SK-N-MC (cell line): ENCODE measurements at regions not wholly inside any gene's neighbourhood (a gene's known extent, or its start where the extent isn't known, plus 50 kb on each side); places are given as distances from the start of the nearest gene placed in this dataset.

Experiments
- EZH2 ChIP-seq: fragments of 200-600 bp; sonication (generic); IDR thresholded peaks from one replicate; pipeline ENCODE4 v1.6.1; 2017; ENCODE audit warnings: antibody characterized with exemption
- POLR2AphosphoS5 ChIP-seq: IDR thresholded peaks from 2 replicates; pipeline ENCODE4 v1.6.1; 2012; ENCODE audit warnings: mild to moderate bottlenecking, low read depth, low read length, borderline replicate concordance

DNA sequence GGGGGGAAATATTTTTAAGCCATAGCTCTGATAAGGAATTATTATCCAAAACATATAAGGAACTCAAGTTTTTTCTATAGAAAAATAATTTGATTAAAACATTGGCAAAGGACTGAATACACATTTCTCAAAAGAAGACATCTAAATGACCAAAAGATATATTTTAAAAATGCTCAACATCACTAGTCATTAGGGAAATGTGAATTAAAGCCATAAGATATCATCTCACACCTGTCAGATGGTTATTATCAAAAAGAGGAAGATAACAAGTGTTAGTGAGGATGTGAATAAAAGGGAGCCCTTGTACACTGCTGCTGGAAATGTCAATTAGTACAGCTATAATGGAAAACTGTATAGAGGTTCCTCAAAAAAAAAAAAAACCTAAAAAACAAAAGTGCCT lies 425.0 kb downstream of the DYNC2H1 start:
- no peak for TF ChIP-seq EZH2
- no peak for TF ChIP-seq POLR2AphosphoS5
